Cardiac fibroblast (primary cell): ENCODE measurements at regions not wholly inside any gene's neighbourhood (a gene's known extent, or its start where the extent isn't known, plus 50 kb on each side); places are given as distances from the start of the nearest gene placed in this dataset.

Experiments used
- DNase-seq, 2 donors: peaks; one replicate each; pipeline versions ENCODE4 v3.0.0 to v3.0.0-alpha.2; 2010; ENCODE audit warnings: low read depth in 2 of 2
- H3K4me3 ChIP-seq, 2 donors: replicated peaks in 1 of 2; 1 replicate in 1 of 2; 2 replicates in 1 of 2; pipeline ENCODE4 v1.5.1; 2011; ENCODE audit warnings: low read depth in 2 of 2, low read length in 2 of 2, mild to moderate bottlenecking in 2 of 2, moderate library complexity in 1 of 2
- CTCF ChIP-seq: IDR thresholded peaks from one replicate; pipeline ENCODE4 v1.5.1; 2011; ENCODE audit warnings: low read depth, mild to moderate bottlenecking, low read length, inconsistent platforms

GRCh38 chr3:117068301-117068700, 358.7 kb downstream of the TUSC7 start:
- no peak overlapping the region for H3K4me3 ChIP-seq
- TF ChIP-seq CTCF = no peak
- no peak for DNase-seq

GRCh38 chr3:117074826-117075225, 365.2 kb downstream of the TUSC7 start:
- no peak overlapping the region for H3K4me3 ChIP-seq
- TF ChIP-seq CTCF = no peak
- DNase-seq = no peak

DNA sequence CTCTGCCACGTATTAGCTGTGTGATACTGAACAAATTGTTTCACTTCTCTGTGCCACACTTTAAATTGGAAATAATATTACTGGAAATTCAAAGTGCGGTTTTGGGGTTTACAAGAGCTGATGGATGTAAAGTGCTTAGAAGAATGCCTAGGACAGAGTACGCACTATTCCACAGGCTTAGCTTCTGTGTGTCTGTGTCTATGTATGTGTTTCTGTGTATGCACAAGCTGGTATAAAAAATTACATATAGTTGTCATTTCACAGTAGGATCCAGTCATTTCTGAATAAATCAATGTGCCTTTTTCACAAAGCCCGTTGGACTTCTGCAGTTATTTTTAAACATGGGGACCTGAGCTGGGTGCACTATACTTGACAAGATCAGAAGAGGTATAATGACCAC, 370.4 kb downstream of the TUSC7 start:
- TF ChIP-seq CTCF = no peak
- no peak overlapping the region for H3K4me3 ChIP-seq
- no peak for DNase-seq

DNA sequence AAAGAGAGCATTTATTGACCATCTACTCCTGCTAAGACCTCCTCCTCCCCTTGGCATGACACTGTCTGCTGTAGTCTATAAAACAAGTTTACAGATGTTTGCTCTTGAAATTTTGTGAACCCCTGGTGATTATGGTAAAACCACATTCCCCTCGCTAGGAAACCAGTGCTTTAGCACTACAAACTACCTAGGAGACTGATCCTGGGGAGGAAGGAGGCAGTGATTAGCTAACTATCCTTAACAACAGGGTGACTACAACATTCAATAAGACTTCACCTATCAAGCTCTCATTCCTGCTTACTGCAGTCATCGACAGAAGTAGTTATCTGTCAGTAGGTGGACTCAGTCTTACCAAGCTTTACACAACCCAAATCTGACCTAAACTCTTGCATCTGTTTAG, 371.3 kb downstream of the TUSC7 start:
- TF ChIP-seq CTCF = no peak
- H3K4me3 ChIP-seq = no peak overlapping the region
- DNase-seq = no peak

GRCh38 chr3:117084277-117084676, 374.7 kb downstream of the TUSC7 start:
- TF ChIP-seq CTCF = no peak
- H3K4me3 ChIP-seq = no peak overlapping the region
- no peak for DNase-seq

GRCh38 chr3:117084739-117085270, 375.2 kb downstream of the TUSC7 start:
- TF ChIP-seq CTCF = no peak
- no peak for DNase-seq
- H3K4me3 ChIP-seq = no peak overlapping the region

DNA sequence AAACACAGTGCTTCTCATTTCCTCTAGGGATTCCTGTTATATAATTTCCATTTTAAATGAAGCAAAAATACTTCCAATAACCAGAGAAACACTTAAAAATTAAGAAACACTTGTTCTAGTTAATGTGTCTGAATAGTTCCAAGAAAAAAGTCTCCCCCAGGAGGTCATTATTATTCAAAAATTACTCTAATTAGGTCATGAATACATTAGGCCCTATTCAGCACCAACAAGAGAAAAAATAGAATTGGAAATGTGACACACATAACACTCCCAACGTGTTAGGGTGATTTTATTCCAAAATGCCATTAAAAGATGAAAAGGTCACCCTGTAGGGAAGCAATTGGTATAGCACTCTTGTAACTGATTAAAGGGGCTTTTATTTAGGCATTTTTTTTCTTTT, 382.1 kb downstream of the TUSC7 start:
- H3K4me3 ChIP-seq = no peak overlapping the region
- no peak for TF ChIP-seq CTCF
- no peak for DNase-seq
